ENCODE measurements at regions not wholly inside any gene's neighbourhood (a gene's known extent, or its start where the extent isn't known, plus 50 kb on each side); places are given as distances from the start of the nearest gene placed in this dataset.
"Not testable (repeated sequence)": the region's sequence is repeated elsewhere in the genome, so short reads cannot be mapped to it uniquely, and the experiment has no call there.

GRCh38 chr21:5103880-5104561 lies 5417.4 kb upstream of the TPTE start:
- DNase-seq (ENCODE audit: low read depth, low spot score) = not testable (repeated sequence)

DNA sequence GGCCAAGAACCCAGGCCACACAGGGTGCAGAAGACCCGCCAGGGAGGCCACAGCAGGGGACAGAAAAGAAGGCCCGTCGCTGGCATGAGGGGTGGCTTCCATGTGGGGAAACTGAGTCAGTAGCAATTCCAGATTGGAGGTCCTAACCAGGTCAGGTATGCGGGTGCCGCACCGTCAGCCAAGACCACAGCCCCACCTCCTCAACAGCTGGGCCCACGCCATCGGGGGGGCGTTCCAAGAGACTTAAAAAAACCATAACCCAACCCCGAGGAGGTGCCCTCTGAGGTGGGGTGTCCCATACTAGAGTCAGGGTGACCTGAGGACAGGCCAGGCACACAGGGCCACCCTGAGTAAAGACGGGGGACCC lies 5416.8 kb upstream of the TPTE start:
- not testable (repeated sequence) for DNase-seq (ENCODE audit: low read depth, low spot score)

- not testable (repeated sequence) for DNase-seq (ENCODE audit: low read depth, low spot score)
Measured at GRCh38 chr21:5105939-5106708, 5415.3 kb upstream of the TPTE start.

GRCh38 chr21:5106767-5107464 lies 5414.5 kb upstream of the TPTE start:
- DNase-seq (ENCODE audit: low read depth, low spot score) = not testable (repeated sequence)

DNA sequence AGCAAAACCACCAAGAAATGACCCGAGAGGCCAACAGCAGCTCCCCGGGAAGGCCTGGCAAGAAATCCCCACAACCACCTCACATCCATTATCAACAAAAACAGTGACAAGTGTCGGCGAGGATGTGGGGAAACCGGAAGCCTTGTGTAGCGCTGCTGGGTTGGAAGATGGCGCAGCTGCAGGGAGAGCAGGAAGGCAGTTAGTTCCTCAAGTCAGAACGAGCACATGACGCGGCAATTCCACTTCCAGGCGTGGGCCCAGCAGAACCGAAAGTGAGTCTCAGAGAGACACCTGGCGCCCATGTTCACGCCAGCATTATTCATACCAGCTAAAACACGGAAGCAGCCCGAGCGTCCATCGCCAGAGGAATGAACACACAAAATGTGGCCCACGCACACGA lies 5413.7 kb upstream of the TPTE start:
- DNase-seq (ENCODE audit: low read depth, low spot score) = not testable (repeated sequence)

- DNase-seq (ENCODE audit: low read depth, low spot score) = not testable (repeated sequence)
Measured at GRCh38 chr21:5108048-5108775, 5413.2 kb upstream of the TPTE start.

DNA sequence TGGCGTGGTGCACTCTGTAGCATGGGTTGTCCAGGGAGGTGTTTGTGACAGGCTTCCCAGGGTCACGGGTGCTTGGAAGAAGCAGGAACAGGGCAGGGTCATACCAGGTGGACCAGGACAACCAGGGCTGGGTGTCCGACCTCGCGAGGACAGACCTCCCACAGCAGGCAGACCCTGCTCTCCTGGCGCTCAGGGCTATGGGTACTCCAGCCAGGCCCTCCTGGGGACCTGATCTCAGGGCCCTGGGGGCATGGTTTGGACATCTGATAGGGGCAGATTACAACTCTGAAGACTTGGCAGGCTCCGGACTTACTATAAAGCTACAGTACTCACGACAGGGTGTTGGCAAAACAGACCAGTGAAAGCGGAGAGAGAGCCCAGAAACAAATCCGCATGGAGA lies 5410.2 kb upstream of the TPTE start:
- DNase-seq (ENCODE audit: low read depth, low spot score) = not testable (repeated sequence)

DNA sequence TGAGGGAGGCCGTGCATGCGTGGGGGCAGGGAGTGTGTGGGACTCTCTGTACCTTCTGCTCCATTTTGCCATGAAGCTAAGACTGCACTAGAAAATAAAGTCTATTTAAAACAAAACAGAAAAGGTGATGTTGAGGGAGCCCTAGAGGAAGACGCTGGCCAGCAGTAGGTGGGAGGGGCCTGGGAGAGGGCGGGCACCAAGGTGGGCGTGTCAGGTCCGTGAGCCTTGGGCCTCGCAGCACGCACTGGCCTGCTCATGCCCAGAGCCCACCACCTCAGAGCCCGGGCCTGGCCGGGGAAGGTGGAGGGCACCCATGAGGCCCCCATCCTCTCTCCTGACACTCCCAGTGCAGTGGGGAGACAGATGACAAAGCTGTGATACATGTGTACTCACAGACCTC lies 5408.3 kb upstream of the TPTE start:
- not testable (repeated sequence) for DNase-seq (ENCODE audit: low read depth, low spot score)

- not testable (repeated sequence) for DNase-seq (ENCODE audit: low read depth, low spot score)
Measured at GRCh38 chr21:5114468-5114867, 5406.9 kb upstream of the TPTE start.

- DNase-seq (ENCODE audit: low read depth, low spot score) = not testable (repeated sequence)
Measured at GRCh38 chr21:5114893-5115645, 5406.3 kb upstream of the TPTE start.

- not testable (repeated sequence) for DNase-seq (ENCODE audit: low read depth, low spot score)
Measured at GRCh38 chr21:5115646-5116343, 5405.6 kb upstream of the TPTE start.

DNA sequence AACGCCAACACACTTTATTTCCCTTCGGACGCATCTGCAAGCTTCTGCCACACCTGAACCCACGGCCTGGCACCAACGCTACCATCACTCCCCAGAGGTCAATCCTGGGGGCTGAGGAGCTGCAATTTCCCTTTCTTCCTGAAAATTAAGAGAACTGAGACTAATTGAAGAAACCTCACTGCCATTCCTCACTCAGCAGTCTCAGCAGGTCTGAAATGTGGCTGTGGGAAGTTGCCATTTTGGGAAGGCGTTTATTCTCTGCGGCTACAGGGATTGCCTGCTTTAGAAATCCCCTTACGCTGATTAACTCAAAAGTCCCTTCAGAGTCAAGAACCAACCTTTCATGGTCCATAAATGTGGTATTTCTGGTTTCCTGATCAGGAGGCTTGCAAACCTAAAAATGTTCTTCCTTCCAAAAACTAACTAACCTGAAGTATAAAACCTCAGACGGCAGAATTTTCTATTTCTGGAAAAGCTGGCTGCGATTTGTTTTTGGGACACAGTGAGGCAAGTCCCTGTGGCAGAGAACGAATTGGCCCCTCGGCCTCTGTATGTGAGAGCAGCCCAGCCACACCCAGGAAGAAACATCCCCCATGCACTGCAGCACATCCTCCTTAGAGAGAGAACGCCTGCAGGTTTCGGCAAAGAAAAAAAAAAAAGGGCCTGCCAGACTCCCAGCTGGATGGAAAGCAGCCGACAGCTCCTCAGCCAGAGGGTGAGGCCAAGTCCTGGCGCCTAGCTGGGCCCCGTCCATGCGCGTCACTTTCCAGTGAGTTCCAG lies 5404.8 kb upstream of the TPTE start:
- not testable (repeated sequence) for DNase-seq (ENCODE audit: low read depth, low spot score)

GRCh38 chr21:5117135-5117534 lies 5404.2 kb upstream of the TPTE start:
- DNase-seq (ENCODE audit: low read depth, low spot score) = not testable (repeated sequence)

- DNase-seq (ENCODE audit: low read depth, low spot score) = not testable (repeated sequence)
Measured at GRCh38 chr21:5117666-5118295, 5403.6 kb upstream of the TPTE start.

DNA sequence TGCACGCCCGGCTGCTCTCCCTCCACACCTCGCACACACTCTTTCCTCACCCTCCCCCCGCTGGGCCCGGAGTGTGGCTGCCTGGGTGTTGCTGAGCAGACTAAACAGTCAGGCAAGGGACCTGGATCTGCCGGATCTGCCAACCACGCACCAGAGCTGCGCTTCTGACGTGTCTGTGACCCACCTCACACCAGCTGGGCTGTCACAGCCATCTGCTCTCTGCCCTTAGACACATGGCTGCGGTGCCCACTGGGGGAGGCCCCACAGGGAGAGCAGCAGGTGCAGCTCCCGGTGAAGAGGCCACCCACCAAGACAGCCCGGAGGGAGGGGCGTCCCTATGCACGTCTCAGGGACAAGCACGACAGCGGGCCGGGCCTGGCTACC lies 5403.1 kb upstream of the TPTE start:
- DNase-seq (ENCODE audit: low read depth, low spot score) = not testable (repeated sequence)

DNA sequence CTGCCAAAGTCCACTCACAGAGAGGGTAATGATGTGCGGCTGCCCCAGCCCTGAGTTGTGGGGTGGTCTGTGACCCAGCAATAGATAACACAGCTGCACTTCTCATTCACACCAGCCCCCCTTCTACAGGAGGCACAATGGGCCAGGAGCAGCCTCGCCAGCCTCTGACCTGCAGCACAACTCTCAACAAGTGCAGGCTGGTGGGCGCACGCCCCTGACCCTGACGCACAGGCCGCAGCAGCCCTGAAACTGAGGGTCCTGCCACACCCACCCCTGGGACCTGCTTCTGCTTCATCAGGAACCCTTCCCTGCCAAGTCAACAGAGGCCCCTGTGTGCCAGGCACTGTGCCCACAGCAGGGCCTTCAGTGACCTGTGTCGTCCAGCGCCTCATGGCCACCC lies 5402.2 kb upstream of the TPTE start:
- not testable (repeated sequence) for DNase-seq (ENCODE audit: low read depth, low spot score)

DNA sequence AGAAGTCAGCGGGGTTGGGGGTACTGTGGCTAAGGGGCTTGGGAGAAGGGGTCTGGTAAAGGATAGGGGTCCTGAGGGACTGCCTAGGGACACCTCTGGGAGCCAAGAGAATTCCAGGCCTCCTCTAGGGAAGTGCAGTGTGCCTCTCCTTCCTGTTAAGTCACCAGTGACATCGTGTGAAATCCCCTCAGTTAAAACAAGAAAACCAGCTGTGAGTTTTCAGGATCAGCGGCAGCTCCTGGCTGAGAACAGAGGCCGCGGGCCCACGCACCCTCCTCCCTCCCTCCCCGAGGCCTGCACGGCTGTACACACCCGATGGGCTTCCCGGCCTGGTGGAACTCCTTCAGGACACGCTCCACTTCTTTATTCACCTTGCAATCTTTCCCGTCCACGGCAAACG lies 5400.0 kb upstream of the TPTE start:
- DNase-seq (ENCODE audit: low read depth, low spot score) = not testable (repeated sequence)

DNA sequence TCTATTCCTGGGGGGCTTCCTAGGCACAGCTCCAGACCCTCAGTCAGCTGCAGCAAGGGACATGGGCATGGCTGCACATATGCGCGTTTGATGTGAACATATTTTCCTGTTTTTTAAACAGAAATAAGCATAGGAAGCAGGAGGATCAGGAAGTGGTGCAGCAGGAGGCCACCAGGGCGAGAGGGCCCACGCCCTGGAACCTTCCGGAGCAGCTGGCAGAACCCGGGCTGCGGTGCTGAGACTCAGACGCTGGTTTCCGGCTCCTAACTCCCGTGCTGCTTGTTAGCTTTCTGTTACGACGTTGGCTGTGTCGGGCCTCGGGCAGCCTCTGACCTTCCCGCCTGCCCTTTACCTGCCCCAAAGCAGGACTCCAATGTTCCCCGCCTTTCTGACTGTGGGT lies 5399.5 kb upstream of the TPTE start:
- not testable (repeated sequence) for DNase-seq (ENCODE audit: low read depth, low spot score)

DNA sequence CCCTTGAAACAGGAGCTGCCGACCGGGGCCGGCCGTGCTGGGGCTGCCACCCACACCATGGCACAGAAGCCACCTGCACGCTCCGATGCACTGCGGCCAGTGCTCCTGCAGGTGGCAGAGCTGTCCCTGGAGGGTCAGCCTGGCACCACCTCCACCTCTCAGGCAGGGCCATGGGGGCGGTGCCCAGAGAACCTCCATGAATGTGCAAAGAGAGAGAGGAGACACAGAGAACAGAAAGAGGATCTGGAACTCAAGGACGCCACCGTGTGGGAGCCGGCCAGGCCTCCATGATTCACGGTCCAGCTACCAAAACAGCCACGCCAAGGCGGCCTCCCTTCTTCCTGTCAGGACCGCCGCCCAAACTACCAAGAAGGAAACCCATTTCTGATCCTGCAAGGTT lies 5397.7 kb upstream of the TPTE start:
- not testable (repeated sequence) for DNase-seq (ENCODE audit: low read depth, low spot score)

All from ELF-1 (cell line).